ENCODE measurements at regions not wholly inside any gene's neighbourhood (a gene's known extent, or its start where the extent isn't known, plus 50 kb on each side); places are given as distances from the start of the nearest gene placed in this dataset.
A peak's percentile ranks its signal among the peaks of the same experiment; 100 is the strongest.

- no peak overlapping the region for H3K23ac ChIP-seq (ENCODE audit: low read depth, low read length, poor library complexity)
- no peaks in the 10 kb centered on the region for H3K79me1 ChIP-seq (ENCODE audit: low read depth, low read length)
- H3K9me3 ChIP-seq (replicated peaks in 1 of 2; ENCODE audit: control insufficient read depth in 2 of 2, insufficient read depth in 1 of 2, low read depth in 1 of 2, low read length in 2 of 2) = no peaks in the 10 kb centered on the region
- H3K4me1 ChIP-seq (ENCODE audit: control insufficient read depth in 2 of 2, insufficient read depth in 1 of 2, low read depth in 1 of 2, low read length in 2 of 2) = no peaks in the 10 kb centered on the region
- no peak overlapping the region for H2BK120ac ChIP-seq (ENCODE audit: low read depth, low read length)
- H2BK15ac ChIP-seq (ENCODE audit: low read length) = no peak overlapping the region
- no CpG with 5 or more reads among the region's 4 CpGs for WGBS, 2 donors (ENCODE audit: extremely low coverage in 2 of 2, insufficient read length in 2 of 2, insufficient replicate concordance in 1 of 2)
- H3K18ac ChIP-seq (ENCODE audit: low read length) = no peak overlapping the region
- H3K4me2 ChIP-seq (ENCODE audit: insufficient read depth, low read length, poor library complexity, severe bottlenecking) = no peak overlapping the region
- no peak overlapping the region for H2AFZ ChIP-seq (ENCODE audit: low read length)
- H3K27me3 ChIP-seq (ENCODE audit: control insufficient read depth in 3 of 3, insufficient read depth in 3 of 3, low read depth in 1 of 3, low read length in 3 of 3) = no peaks in the 10 kb centered on the region
- H3K9ac ChIP-seq (ENCODE audit: low read depth, low read length, poor library complexity) = no peak overlapping the region
- H3K4ac ChIP-seq (ENCODE audit: low read length) = no peak overlapping the region
- H3K14ac ChIP-seq (ENCODE audit: low read length) = no peak overlapping the region
- no peaks in the 10 kb centered on the region for H3K36me3 ChIP-seq (replicated peaks in 1 of 2; ENCODE audit: control insufficient read depth in 2 of 2, insufficient read depth in 2 of 2, low read length in 2 of 2)
- no peak overlapping the region for H4K91ac ChIP-seq (ENCODE audit: low read depth, low read length, poor library complexity)
- no peak overlapping the region for H2AK5ac ChIP-seq (ENCODE audit: low read depth, low read length)
- no peak overlapping the region for H3K27ac ChIP-seq (replicated peaks; ENCODE audit: low read length)
- H4K8ac ChIP-seq (ENCODE audit: low read depth, low read length) = no peak overlapping the region
- H2BK5ac ChIP-seq (ENCODE audit: low read length) = no peak overlapping the region
- no peak overlapping the region for H2BK12ac ChIP-seq (ENCODE audit: low read length)
- no peak for DNase-seq (ENCODE audit: low spot score)
- no peak overlapping the region for H3K4me3 ChIP-seq (ENCODE audit: low read length in 2 of 2)
Observed at GRCh38 chr22:48161298-48161697, 1398.8 kb downstream of the TBC1D22A start.

GRCh38 chr22:48157676-48158075 is 1395.2 kb downstream of the TBC1D22A start:
- WGBS, 2 donors (ENCODE audit: extremely low coverage in 2 of 2, insufficient read length in 2 of 2, insufficient replicate concordance in 1 of 2) = no CpG with 5 or more reads among the region's 11 CpGs
- Histone ChIP-seq H3K27me3 (ENCODE audit: control insufficient read depth in 3 of 3, insufficient read depth in 3 of 3, low read depth in 1 of 3, low read length in 3 of 3) (no peaks in the 10 kb centered on the region), H3K4me2 (ENCODE audit: insufficient read depth, low read length, poor library complexity, severe bottlenecking) (no peak overlapping the region), H3K79me1 (ENCODE audit: low read depth, low read length) (no peaks in the 10 kb centered on the region), H2AFZ (ENCODE audit: low read length) (no peak overlapping the region), H2AK5ac (ENCODE audit: low read depth, low read length) (no peak overlapping the region), H3K36me3 (replicated peaks in 1 of 2; ENCODE audit: control insufficient read depth in 2 of 2, insufficient read depth in 2 of 2, low read length in 2 of 2) (no peaks in the 10 kb centered on the region), H3K9me3 (replicated peaks in 1 of 2; ENCODE audit: control insufficient read depth in 2 of 2, insufficient read depth in 1 of 2, low read depth in 1 of 2, low read length in 2 of 2) (no peaks in the 10 kb centered on the region), H3K18ac (ENCODE audit: low read length) (no peak overlapping the region), H3K4ac (ENCODE audit: low read length) (no peak overlapping the region), H4K8ac (ENCODE audit: low read depth, low read length) (no peak overlapping the region), H3K14ac (ENCODE audit: low read length) (no peak overlapping the region), H2BK15ac (ENCODE audit: low read length) (no peak overlapping the region), H4K91ac (ENCODE audit: low read depth, low read length, poor library complexity) (no peak overlapping the region), H3K23ac (ENCODE audit: low read depth, low read length, poor library complexity) (no peak overlapping the region), H2BK12ac (ENCODE audit: low read length) (no peak overlapping the region), H3K9ac (ENCODE audit: low read depth, low read length, poor library complexity) (no peak overlapping the region), H2BK5ac (ENCODE audit: low read length) (no peak overlapping the region), H3K4me1 (ENCODE audit: control insufficient read depth in 2 of 2, insufficient read depth in 1 of 2, low read depth in 1 of 2, low read length in 2 of 2) (peaks cover 0 to 2% of the 10 kb centered on the region in 2 donors), H2BK120ac (ENCODE audit: low read depth, low read length) (no peak overlapping the region), H3K27ac (replicated peaks; ENCODE audit: low read length) (no peak overlapping the region), H3K4me3 (ENCODE audit: low read length in 2 of 2) (no peak overlapping the region)
- no peak for DNase-seq (ENCODE audit: low spot score)

- H3K4me2 ChIP-seq (ENCODE audit: insufficient read depth, low read length, poor library complexity, severe bottlenecking) = no peak overlapping the region
- H2BK15ac ChIP-seq (ENCODE audit: low read length) = no peak overlapping the region
- H4K91ac ChIP-seq (ENCODE audit: low read depth, low read length, poor library complexity) = no peak overlapping the region
- no peak overlapping the region for H2AFZ ChIP-seq (ENCODE audit: low read length)
- peaks cover 0 to 2% of the 10 kb centered on the region in 2 donors for H3K4me1 ChIP-seq (ENCODE audit: control insufficient read depth in 2 of 2, insufficient read depth in 1 of 2, low read depth in 1 of 2, low read length in 2 of 2)
- H2BK12ac ChIP-seq (ENCODE audit: low read length) = no peak overlapping the region
- peak overlapping the region; percentile 22 for H3K18ac ChIP-seq (ENCODE audit: low read length)
- H2AK5ac ChIP-seq (ENCODE audit: low read depth, low read length) = no peak overlapping the region
- H3K23ac ChIP-seq (ENCODE audit: low read depth, low read length, poor library complexity) = no peak overlapping the region
- no peak overlapping the region for H2BK120ac ChIP-seq (ENCODE audit: low read depth, low read length)
- no peak overlapping the region for H2BK5ac ChIP-seq (ENCODE audit: low read length)
- H3K9me3 ChIP-seq (replicated peaks in 1 of 2; ENCODE audit: control insufficient read depth in 2 of 2, insufficient read depth in 1 of 2, low read depth in 1 of 2, low read length in 2 of 2) = no peaks in the 10 kb centered on the region
- H3K14ac ChIP-seq (ENCODE audit: low read length) = no peak overlapping the region
- no CpG with 5 or more reads among the region's 12 CpGs for WGBS, 2 donors (ENCODE audit: extremely low coverage in 2 of 2, insufficient read length in 2 of 2, insufficient replicate concordance in 1 of 2)
- DNase-seq (ENCODE audit: low spot score) = no peak
- H3K27me3 ChIP-seq (ENCODE audit: control insufficient read depth in 3 of 3, insufficient read depth in 3 of 3, low read depth in 1 of 3, low read length in 3 of 3) = no peaks in the 10 kb centered on the region
- H3K79me1 ChIP-seq (ENCODE audit: low read depth, low read length) = no peaks in the 10 kb centered on the region
- H3K36me3 ChIP-seq (replicated peaks in 1 of 2; ENCODE audit: control insufficient read depth in 2 of 2, insufficient read depth in 2 of 2, low read length in 2 of 2) = no peaks in the 10 kb centered on the region
- H3K4me3 ChIP-seq (ENCODE audit: low read length in 2 of 2) = no peak overlapping the region
- H4K8ac ChIP-seq (ENCODE audit: low read depth, low read length) = no peak overlapping the region
- H3K9ac ChIP-seq (ENCODE audit: low read depth, low read length, poor library complexity) = no peak overlapping the region
- H3K27ac ChIP-seq (replicated peaks; ENCODE audit: low read length) = no peak overlapping the region
- H3K4ac ChIP-seq (ENCODE audit: low read length) = no peak overlapping the region
Observed at GRCh38 chr22:48156603-48157355, 1394.3 kb downstream of the TBC1D22A start.

DNA sequence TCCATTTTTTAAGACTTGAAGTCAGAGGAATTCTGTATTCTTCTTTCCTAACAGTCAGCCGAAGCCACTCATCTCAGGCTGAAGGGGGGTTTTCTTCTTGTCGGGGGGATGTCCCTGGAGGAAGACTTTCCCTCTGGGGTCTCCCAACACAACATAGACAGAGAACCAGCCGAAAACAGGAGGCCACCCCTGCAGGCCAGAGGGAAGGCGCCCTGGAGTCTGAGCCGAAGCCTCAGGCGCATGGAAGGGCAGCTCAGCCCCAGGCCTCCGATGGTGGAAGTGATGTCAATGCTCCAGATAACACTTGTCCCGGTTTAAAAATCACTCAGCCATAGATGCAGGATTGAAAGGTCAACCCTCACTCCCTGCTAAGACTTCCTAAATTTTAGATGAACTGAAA is 1393.0 kb downstream of the TBC1D22A start:
- H2BK12ac ChIP-seq (ENCODE audit: low read length) = no peak overlapping the region
- no peak overlapping the region for H3K23ac ChIP-seq (ENCODE audit: low read depth, low read length, poor library complexity)
- WGBS, 2 donors (ENCODE audit: extremely low coverage in 2 of 2, insufficient read length in 2 of 2, insufficient replicate concordance in 1 of 2) = no CpG with 5 or more reads among the region's 8 CpGs
- H3K14ac ChIP-seq (ENCODE audit: low read length) = no peak overlapping the region
- H3K4me1 ChIP-seq (ENCODE audit: control insufficient read depth in 2 of 2, insufficient read depth in 1 of 2, low read depth in 1 of 2, low read length in 2 of 2) = peaks cover 0 to 2% of the 10 kb centered on the region in 2 donors
- H4K8ac ChIP-seq (ENCODE audit: low read depth, low read length) = no peak overlapping the region
- no peak overlapping the region for H2AK5ac ChIP-seq (ENCODE audit: low read depth, low read length)
- H3K18ac ChIP-seq (ENCODE audit: low read length) = no peak overlapping the region
- H3K9me3 ChIP-seq (replicated peaks in 1 of 2; ENCODE audit: control insufficient read depth in 2 of 2, insufficient read depth in 1 of 2, low read depth in 1 of 2, low read length in 2 of 2) = no peaks in the 10 kb centered on the region
- H3K36me3 ChIP-seq (replicated peaks in 1 of 2; ENCODE audit: control insufficient read depth in 2 of 2, insufficient read depth in 2 of 2, low read length in 2 of 2) = no peaks in the 10 kb centered on the region
- no peak overlapping the region for H3K27ac ChIP-seq (replicated peaks; ENCODE audit: low read length)
- no peak overlapping the region for H3K4me2 ChIP-seq (ENCODE audit: insufficient read depth, low read length, poor library complexity, severe bottlenecking)
- no peak overlapping the region for H3K9ac ChIP-seq (ENCODE audit: low read depth, low read length, poor library complexity)
- no peak overlapping the region for H2BK5ac ChIP-seq (ENCODE audit: low read length)
- H2BK120ac ChIP-seq (ENCODE audit: low read depth, low read length) = no peak overlapping the region
- no peak overlapping the region for H3K4ac ChIP-seq (ENCODE audit: low read length)
- no peak overlapping the region for H2AFZ ChIP-seq (ENCODE audit: low read length)
- H3K79me1 ChIP-seq (ENCODE audit: low read depth, low read length) = no peaks in the 10 kb centered on the region
- H2BK15ac ChIP-seq (ENCODE audit: low read length) = no peak overlapping the region
- H3K27me3 ChIP-seq (ENCODE audit: control insufficient read depth in 3 of 3, insufficient read depth in 3 of 3, low read depth in 1 of 3, low read length in 3 of 3) = no peaks in the 10 kb centered on the region
- DNase-seq (ENCODE audit: low spot score) = no peak
- H4K91ac ChIP-seq (ENCODE audit: low read depth, low read length, poor library complexity) = no peak overlapping the region
- no peak overlapping the region for H3K4me3 ChIP-seq (ENCODE audit: low read length in 2 of 2)
